OCI-LY3 (cell line): ENCODE measurements at regions not wholly inside any gene's neighbourhood (a gene's known extent, or its start where the extent isn't known, plus 50 kb on each side); places are given as distances from the start of the nearest gene placed in this dataset.
"Not testable (repeated sequence)": the region's sequence is repeated elsewhere in the genome, so short reads cannot be mapped to it uniquely, and the experiment has no call there.

ENCODE experiments used
- H2AFZ ChIP-seq: fragments of 200-600, 300-600 bp; shearing (Covaris generic); 2 replicates; pipeline ENCODE4 v1.6.0; 2014; ENCODE audit warnings: antibody characterized with exemption, low read depth, low read length
- H3K27ac ChIP-seq: fragments of 200-600, 300-600 bp; sonication (generic); 2 replicates; pipeline ENCODE4 v1.5.1; 2014; ENCODE audit warnings: mild to moderate bottlenecking, low read length, moderate library complexity, mixed read lengths
- H3K27me3 ChIP-seq: fragments of 200-600, 300-600 bp; sonication (generic); 2 replicates; pipeline ENCODE4 v1.6.1; 2014; ENCODE audit warnings: low read depth, low read length, mixed read lengths
- H3K36me3 ChIP-seq: fragments of 200-600, 300-600 bp; sonication (generic); replicated peaks from 2 replicates; pipeline ENCODE3; 2014; ENCODE audit warnings: low read depth, low read length, mixed read lengths
- H3K4me1 ChIP-seq: fragments of 300-600, 200-600 bp; sonication (generic); 2 replicates; pipeline ENCODE4 v1.6.1; 2014; ENCODE audit warnings: low read length, mixed read lengths
- H3K4me2 ChIP-seq: fragments of 200-600, 300-600 bp; sonication (generic); 2 replicates; pipeline ENCODE4 v1.6.1; 2014; ENCODE audit warnings: low read length, mixed read lengths
- H3K4me3 ChIP-seq: fragments of 300-600, 200-600 bp; sonication (generic); 2 replicates; pipeline ENCODE4 v1.5.1; 2014; ENCODE audit warnings: antibody characterized with exemption, mild to moderate bottlenecking, low read length, moderate library complexity
- H3K79me2 ChIP-seq: fragments of 300-600, 200-600 bp; shearing (Covaris generic); 2 replicates; pipeline ENCODE4 v1.6.1; 2014; ENCODE audit warnings: mild to moderate bottlenecking, low read length, mixed read lengths
- H3K9ac ChIP-seq: fragments of 300-600, 200-600 bp; shearing (Covaris generic); 2 replicates; pipeline ENCODE4 v1.6.0; 2014; ENCODE audit warnings: mild to moderate bottlenecking, low read length, moderate library complexity
- H3K9me3 ChIP-seq: fragments of 200-600, 300-600 bp; shearing (Covaris generic); 2 replicates; pipeline ENCODE4 v1.6.1; 2014; ENCODE audit warnings: low read length, mixed read lengths; ENCODE audit not compliant: insufficient read depth
- H4K20me1 ChIP-seq: fragments of 200-600, 300-600 bp; sonication (generic); 2 replicates; pipeline ENCODE4 v1.6.1; 2016; ENCODE audit warnings: low read length, mixed read lengths; ENCODE audit not compliant: insufficient read depth
- CTCF ChIP-seq: fragments of 200-600, 300-600 bp; sonication (generic); IDR thresholded peaks from 2 replicates; pipeline ENCODE4 v1.5.1; 2014; ENCODE audit warnings: antibody characterized with exemption, low read length, low read depth

DNA sequence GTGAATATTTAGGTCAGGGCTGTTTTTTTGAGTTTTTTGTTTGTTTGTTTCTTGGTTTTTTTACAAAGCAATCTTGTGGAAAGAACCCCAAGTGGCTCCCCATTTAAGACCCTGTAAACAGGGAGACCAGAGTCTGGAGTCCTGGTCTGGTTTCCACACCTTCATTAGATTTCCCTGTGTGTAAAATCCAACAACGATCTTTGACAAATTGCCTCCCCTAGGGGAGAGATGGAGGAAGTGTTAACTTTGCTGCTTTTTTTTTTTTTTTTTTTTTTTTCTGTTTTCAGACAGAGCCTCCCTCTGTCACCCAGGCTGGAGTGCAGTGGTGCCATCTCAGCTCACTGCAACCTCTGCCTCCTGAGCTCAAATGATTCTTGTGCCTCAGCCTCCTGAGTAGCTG is 77.4 kb downstream of the ART5 start:
- H3K9me3 ChIP-seq, H3K9ac ChIP-seq, H3K27ac ChIP-seq, H4K20me1 ChIP-seq, H3K4me2 ChIP-seq, H2AFZ ChIP-seq, H3K27me3 ChIP-seq, H3K79me2 ChIP-seq, H3K4me3 ChIP-seq, H3K36me3 ChIP-seq: not testable (repeated sequence)
- peak; percentile 34 for TF ChIP-seq CTCF
- H3K4me1 ChIP-seq: peaks cover 17% of the 10 kb centered on the region

GRCh38 chr11:3554621-3555020 is 87.2 kb downstream of the ART5 start:
- H3K9ac ChIP-seq, H3K36me3 ChIP-seq, H3K4me3 ChIP-seq, H4K20me1 ChIP-seq, H3K27me3 ChIP-seq, H2AFZ ChIP-seq, H3K4me1 ChIP-seq, H3K9me3 ChIP-seq, H3K27ac ChIP-seq, H3K79me2 ChIP-seq: not testable (repeated sequence)
- H3K4me2 ChIP-seq: peak overlapping the region; percentile 30; the same call in 1 of the 2 replicates

- peak overlapping the region; percentile 72 for H3K4me2 ChIP-seq
- H3K9me3 ChIP-seq, H3K4me1 ChIP-seq, H4K20me1 ChIP-seq, H3K79me2 ChIP-seq, H3K9ac ChIP-seq, H3K27ac ChIP-seq, H3K36me3 ChIP-seq, H3K27me3 ChIP-seq: not testable (repeated sequence)
- peak overlapping the region; percentile 65 for H3K4me3 ChIP-seq
- peak overlapping the region; percentile 70 for H2AFZ ChIP-seq
These were observed 96.8 kb downstream of the ART5 start for GRCh38 chr11:3544990-3545389.

GRCh38 chr11:3538220-3538619 is 103.6 kb downstream of the ART5 start:
- not testable (repeated sequence) for H3K4me1 ChIP-seq, H2AFZ ChIP-seq, H3K4me2 ChIP-seq, H3K4me3 ChIP-seq, H3K27me3 ChIP-seq, H3K79me2 ChIP-seq, H3K9me3 ChIP-seq, H4K20me1 ChIP-seq, H3K27ac ChIP-seq, H3K36me3 ChIP-seq, H3K9ac ChIP-seq

DNA sequence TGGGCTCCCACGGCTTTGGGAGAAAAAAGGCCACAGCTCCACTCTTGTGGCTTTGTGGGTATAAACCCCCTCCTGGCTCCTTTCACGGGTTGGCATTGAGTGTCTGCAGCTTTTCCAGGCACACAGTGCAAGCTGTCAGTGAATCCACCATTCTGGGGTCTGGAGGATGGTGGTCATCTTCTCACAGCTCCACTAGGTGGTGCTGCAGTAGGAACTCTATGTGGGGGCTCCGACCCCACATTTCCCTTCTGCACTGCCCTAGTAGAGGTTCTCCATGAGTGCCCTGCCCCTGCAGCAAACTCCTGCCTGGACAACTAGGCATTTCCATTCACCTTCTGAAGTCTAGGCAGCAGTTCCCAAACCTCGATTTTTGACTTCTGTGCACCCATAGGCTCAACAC is 104.5 kb downstream of the ART5 start:
- H4K20me1 ChIP-seq, H3K36me3 ChIP-seq, H3K4me1 ChIP-seq, H3K79me2 ChIP-seq, H2AFZ ChIP-seq, H3K27ac ChIP-seq, H3K9ac ChIP-seq, H3K4me3 ChIP-seq, H3K27me3 ChIP-seq, H3K4me2 ChIP-seq, H3K9me3 ChIP-seq: not testable (repeated sequence)
- TF ChIP-seq CTCF: peak; percentile 14; the same call in 1 of the 2 replicates

GRCh38 chr11:3532958-3533357 is 108.8 kb downstream of the ART5 start:
- not testable (repeated sequence) for H3K27ac ChIP-seq, H3K9me3 ChIP-seq, H2AFZ ChIP-seq, H3K79me2 ChIP-seq, H3K27me3 ChIP-seq, H4K20me1 ChIP-seq, H3K4me3 ChIP-seq, H3K4me2 ChIP-seq, H3K4me1 ChIP-seq, H3K9ac ChIP-seq, H3K36me3 ChIP-seq

DNA sequence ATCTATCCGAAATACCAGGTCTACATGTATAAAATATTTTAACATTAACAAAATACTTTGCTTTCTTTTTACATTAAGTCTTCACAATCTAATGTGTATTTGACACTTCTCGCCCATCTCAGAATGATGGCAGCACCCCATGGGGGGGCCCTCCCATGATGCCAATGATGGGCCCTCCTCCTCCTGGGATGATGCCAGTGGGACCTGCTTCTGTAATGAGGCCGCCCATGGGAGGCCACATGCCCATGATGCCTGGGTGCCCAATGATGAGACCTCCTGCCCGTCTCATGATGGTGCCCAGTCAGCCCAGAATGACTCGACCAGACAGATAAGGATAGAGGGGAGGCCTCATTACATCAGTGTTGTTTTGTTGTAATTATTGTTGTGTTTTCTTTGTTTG is 110.5 kb downstream of the ART5 start:
- H3K27ac ChIP-seq, H3K27me3 ChIP-seq, H3K79me2 ChIP-seq, H3K9ac ChIP-seq, H2AFZ ChIP-seq, H3K4me2 ChIP-seq, H3K36me3 ChIP-seq, H4K20me1 ChIP-seq, H3K4me1 ChIP-seq, H3K4me3 ChIP-seq, H3K9me3 ChIP-seq: not testable (repeated sequence)

- H3K4me1 ChIP-seq, H3K9ac ChIP-seq, H3K79me2 ChIP-seq, H3K27ac ChIP-seq, H4K20me1 ChIP-seq, H3K4me2 ChIP-seq, H2AFZ ChIP-seq, H3K36me3 ChIP-seq, H3K4me3 ChIP-seq, H3K27me3 ChIP-seq, H3K9me3 ChIP-seq: not testable (repeated sequence)
These were observed 118.2 kb downstream of the ART5 start for GRCh38 chr11:3523567-3523966.

GRCh38 chr11:3520905-3521304 is 120.9 kb downstream of the ART5 start:
- H3K4me2 ChIP-seq, H3K4me3 ChIP-seq, H3K27ac ChIP-seq, H3K4me1 ChIP-seq, H3K27me3 ChIP-seq, H3K36me3 ChIP-seq, H2AFZ ChIP-seq, H3K9me3 ChIP-seq, H4K20me1 ChIP-seq, H3K79me2 ChIP-seq, H3K9ac ChIP-seq: not testable (repeated sequence)
